ENCODE measurements at regions not wholly inside any gene's neighbourhood (a gene's known extent, or its start where the extent isn't known, plus 50 kb on each side); places are given as distances from the start of the nearest gene placed in this dataset.

- no peak for DNase-seq (ENCODE audit: extremely low read depth, low read depth)
These were observed 72.6 kb downstream of the CCR1 start for GRCh38 chr3:46135475-46135874.

GRCh38 chr3:46133285-46133684 lies 74.8 kb downstream of the CCR1 start:
- DNase-seq (ENCODE audit: extremely low read depth, low read depth) = no peak
- no peak overlapping the region for H3K4me3 ChIP-seq (replicated peaks; ENCODE audit: low read depth, low read length)
- no peak for TF ChIP-seq CTCF (IDR thresholded peaks at IDR 0.05; ENCODE audit: low read depth, low read length, missing control alignments)

More at GRCh38 chr3:46135475-46135874, 72.6 kb downstream of the CCR1 start:
- no peak for TF ChIP-seq CTCF (IDR thresholded peaks at IDR 0.05; ENCODE audit: low read depth, low read length, missing control alignments)
- H3K4me3 ChIP-seq (replicated peaks; ENCODE audit: low read depth, low read length) = no peak overlapping the region

GRCh38 chr3:46132565-46132964 lies 75.5 kb downstream of the CCR1 start:
- DNase-seq (ENCODE audit: extremely low read depth, low read depth) = no peak
- TF ChIP-seq CTCF (IDR thresholded peaks at IDR 0.05; ENCODE audit: low read depth, low read length, missing control alignments) = no peak
- no peak overlapping the region for H3K4me3 ChIP-seq (replicated peaks; ENCODE audit: low read depth, low read length)

- H3K4me3 ChIP-seq (replicated peaks; ENCODE audit: low read depth, low read length) = no peak overlapping the region
- no peak for DNase-seq (ENCODE audit: extremely low read depth, low read depth)
- no peak for TF ChIP-seq CTCF (IDR thresholded peaks at IDR 0.05; ENCODE audit: low read depth, low read length, missing control alignments)
These were observed 76.1 kb downstream of the CCR1 start for GRCh38 chr3:46131884-46132450.

GRCh38 chr3:46130631-46131310 lies 77.3 kb downstream of the CCR1 start:
- no peak for DNase-seq (ENCODE audit: extremely low read depth, low read depth)
- H3K4me3 ChIP-seq (replicated peaks; ENCODE audit: low read depth, low read length) = no peak overlapping the region
- no peak for TF ChIP-seq CTCF (IDR thresholded peaks at IDR 0.05; ENCODE audit: low read depth, low read length, missing control alignments)

GRCh38 chr3:46129588-46130272 lies 78.4 kb downstream of the CCR1 start:
- TF ChIP-seq CTCF (IDR thresholded peaks at IDR 0.05; ENCODE audit: low read depth, low read length, missing control alignments) = no peak
- no peak overlapping the region for H3K4me3 ChIP-seq (replicated peaks; ENCODE audit: low read depth, low read length)
- no peak for DNase-seq (ENCODE audit: extremely low read depth, low read depth)

All from HFF-Myc (cell line).